ENCODE measurements at regions not wholly inside any gene's neighbourhood (a gene's known extent, or its start where the extent isn't known, plus 50 kb on each side); places are given as distances from the start of the nearest gene placed in this dataset.

DNA sequence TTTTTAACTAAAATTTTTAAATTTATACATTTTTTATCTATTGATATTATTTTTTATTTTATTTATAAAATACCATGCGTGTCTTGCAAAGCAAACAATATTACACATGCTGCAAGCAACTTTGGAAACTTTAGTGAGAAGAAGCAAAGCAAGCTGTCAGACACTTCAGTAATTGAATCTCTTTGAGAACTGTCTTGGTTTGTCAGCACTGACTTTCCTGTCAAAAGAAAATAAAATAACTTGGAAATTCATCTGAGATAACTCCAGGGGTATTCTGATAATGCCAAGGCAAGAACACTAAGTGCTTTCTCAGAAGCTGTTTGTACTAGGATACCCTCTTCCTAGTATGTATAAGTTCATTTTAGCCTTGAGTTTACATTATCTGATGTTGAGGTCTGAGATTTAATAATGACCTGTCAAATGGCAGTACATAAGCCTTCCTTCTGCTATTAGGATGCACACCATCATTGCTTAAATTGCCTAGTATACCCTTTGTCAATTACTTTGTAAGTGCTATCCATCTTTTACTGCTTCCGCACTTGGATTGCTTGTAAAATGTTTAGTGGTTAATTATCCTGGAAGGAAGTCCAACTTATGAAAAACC lies 624.2 kb upstream of the AGA start:
- no peak for DNase-seq

DNA sequence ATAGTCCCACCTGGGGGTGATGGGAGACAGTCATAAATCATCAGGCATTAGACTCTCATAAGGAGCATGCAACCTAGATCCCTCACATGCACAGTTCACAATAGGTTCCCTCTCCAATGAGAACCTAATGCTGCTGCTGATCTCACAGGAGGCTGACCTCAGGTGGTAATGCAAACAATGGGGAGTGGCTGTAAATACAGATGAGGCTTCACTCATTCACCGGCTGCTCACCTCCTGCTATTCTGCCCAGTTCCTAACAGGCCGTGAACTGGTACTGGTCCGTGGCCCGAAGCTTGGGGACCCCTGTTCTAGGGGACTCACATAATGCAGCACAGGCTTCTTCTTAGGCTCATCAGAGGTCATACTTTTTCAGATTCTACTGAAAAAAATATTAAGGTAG lies 625.9 kb upstream of the AGA start:
- DNase-seq: no peak

DNA sequence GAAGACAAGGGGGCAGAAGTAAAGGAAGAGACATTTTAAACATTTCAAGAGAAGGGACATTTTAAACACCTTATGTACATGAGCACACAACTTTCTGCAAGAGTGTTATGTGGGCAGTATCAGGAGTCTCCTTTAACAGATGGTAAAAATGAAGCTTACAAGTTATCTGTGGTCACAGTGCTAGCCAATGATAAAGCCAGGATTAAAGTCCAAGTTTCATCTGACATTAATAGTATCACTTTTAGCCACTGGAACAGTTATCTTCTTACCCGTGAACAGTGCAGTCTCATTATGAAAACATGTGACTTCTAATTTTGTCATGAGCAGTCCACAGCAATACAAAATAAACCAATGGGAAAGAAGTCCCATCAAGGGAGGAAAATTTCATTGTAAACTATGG lies 627.9 kb upstream of the AGA start:
- no peak for DNase-seq

DNA sequence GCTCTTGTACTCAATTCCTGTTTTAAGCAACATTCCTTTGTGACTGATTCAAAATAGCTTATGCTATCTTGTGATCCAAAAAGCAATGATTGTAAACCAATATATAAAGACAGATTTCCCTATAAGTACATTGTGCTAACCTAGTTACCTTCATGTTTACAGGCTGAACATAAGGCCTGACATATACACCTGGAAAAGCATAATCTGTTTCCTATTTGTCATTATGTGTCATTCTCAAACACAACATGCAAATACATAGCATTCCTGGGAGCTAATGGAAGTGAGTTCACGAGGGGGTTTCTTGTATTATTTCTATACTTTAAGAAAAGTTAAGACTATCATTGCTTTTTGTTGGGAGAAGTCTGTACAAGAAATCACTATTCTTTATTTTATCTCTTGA lies 638.1 kb upstream of the AGA start:
- DNase-seq: no peak

DNA sequence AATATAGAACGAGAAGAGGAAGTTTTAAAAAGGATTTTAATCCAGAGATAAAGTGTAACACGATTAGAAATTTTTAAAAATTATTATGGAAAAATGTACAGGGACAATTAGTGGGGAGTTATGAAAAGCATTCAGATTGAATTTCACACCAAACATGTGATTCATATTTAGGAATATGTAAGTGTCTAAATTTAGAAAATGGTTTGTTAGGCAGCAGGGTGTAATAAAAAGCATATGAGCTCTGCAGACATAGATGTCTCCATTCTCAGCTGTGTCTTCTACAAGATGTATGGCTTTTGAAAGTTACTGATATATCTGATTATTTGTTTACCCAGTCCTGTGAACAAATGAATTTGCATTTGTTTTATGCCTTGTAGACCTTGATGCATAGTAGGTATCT lies 638.9 kb upstream of the AGA start:
- DNase-seq: no peak

DNA sequence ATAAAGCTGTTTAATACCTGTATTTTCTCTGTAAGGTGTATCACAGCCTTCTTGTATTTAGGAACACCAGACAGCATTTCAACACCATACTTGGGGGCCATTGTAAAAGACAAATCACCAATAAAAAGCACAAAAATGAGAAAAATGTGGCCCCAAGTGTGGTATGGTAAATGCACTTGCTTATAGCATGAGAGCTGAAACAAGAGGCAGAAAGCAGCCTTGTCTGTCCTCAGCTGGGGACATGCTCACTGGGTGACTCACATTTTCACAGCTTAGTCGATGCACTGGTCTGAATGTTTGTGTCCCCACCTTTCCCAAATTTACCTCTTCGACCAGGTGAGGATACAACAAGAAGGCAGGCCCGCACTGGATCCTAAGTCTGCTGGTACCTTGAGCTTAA lies 639.7 kb upstream of the AGA start:
- no peak for DNase-seq

DNA sequence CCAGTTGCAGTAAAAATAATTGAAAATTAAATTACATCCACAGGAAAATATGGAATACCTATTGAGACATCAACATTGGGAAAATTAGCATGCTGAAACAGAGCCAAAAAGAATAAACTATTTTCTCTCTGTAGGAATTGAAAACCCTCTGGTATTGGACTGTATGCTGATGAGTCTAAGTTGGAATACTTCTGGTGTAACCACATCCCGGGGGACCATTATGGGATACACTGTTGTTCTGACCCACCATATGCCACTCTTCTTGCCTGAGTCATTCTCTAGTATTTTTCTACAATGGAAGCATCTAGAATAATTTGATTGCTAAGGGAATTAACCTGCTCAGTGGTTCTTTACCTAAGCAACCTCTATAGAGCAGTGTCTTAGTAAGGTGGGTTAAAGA lies 640.7 kb upstream of the AGA start:
- no peak for DNase-seq

DNA sequence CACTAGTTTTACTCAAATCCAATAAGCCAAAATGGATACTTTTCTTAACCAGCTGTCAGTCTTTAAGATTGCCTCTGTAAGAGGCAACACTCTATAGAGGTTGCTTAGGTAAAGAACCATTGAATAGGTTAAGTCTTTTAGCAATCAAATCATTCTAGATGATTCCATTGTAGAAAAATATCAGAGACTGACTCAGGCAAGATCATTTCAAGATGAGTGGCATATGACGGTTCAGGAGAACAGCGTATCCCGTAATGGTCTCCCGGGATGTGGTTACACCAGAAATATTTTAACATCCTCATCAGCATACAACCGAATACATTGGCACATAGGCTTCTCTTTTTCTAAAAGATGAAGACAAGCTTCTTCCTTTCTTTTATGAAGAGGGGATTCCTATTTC lies 641.7 kb upstream of the AGA start:
- no peak for DNase-seq

DNA sequence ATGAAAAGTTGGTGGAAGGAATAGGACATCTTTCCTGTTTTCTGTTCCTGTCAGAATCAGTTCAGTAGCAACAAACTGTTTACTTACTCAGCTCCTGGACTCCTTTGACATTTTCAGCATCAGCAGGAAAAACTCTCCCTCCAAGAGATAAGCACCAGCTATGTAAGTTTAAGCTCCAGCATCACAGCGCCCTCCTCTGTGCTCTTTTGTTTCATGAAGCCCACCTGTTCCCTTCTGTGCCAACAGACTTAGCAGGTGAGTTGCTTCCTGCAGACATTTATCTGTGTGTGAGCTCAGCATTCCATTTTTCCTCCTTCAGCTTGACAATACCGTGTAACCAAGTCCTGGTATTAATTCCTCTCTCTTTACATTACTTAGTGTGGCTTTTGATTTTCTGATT lies 644.1 kb upstream of the AGA start:
- peak in 1 of 2 experiments; percentile 35 for DNase-seq

DNA sequence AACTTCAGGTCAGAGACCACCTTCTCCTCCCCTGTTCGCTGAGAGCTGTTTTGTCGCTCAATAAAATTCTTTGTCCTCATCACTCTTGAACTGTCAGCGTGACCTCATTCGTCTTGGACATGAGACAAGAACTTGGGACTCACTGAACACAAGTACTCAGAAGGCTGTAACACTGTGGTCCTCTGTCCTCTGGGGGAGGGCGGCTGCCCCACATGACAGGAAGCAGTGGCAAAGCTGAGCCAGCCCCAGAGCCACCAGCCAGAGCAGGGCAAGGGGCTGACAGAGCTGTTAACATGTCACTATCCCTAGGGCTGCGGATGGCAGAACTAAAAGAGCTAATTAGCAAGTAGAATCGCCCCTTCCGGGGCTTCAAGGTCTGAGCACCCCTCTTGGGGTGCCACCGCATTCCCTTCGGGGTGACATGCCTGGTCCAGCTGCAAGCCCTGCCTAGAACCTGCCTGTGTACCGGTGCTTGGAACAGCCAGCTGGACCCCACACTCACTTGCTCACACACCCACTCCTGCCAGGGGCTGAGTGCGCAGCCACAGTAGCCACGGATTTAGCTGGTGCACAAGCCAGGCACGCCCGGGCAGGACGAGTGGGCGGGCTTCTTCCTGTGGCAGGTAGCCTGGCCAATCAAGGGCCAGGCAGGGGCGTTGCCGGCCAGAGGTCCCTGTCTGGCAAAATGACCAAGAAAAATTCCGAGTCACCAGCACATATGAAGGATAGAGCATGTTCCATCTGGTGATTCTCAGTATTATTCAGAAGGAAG lies 648.6 kb upstream of the AGA start:
- DNase-seq: no peak

DNA sequence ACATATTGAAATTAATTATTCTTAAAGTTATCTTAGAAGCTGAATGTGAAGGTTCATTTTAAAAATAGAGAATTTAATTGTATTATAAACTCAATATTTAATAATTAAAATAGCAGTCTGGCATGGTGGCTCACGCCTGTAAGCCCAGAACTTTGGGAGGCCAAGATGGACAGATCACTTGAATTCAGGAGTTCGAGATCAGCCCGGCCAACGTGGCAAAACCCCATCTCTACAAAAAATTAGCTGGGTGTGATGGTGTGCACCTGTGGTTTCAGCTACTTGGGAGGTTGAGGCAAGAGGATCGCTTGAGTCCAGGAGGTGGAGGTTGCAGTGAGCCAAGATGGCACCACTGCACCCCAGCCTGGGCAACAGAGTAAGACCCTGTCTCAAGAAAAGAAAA lies 659.9 kb upstream of the AGA start:
- no peak for DNase-seq

DNA sequence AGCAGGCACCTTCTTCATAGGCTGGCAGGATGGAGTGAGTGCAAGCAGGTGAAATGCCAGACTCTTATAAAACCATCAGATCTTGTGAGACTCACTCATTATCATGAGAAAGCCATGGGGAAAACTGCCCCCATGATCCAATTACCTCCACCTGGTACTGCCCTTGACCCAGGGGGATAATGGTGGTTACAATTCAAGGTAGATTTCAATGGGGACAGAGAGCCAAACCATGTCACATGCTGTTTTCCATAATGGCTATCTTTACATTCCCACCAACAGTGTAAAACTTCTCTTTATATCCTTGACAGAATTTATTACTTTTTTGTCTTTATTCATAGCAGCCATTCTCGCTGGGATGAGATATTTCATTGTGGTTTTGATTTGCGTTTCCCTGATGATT lies 663.0 kb upstream of the AGA start:
- DNase-seq: no peak

DNA sequence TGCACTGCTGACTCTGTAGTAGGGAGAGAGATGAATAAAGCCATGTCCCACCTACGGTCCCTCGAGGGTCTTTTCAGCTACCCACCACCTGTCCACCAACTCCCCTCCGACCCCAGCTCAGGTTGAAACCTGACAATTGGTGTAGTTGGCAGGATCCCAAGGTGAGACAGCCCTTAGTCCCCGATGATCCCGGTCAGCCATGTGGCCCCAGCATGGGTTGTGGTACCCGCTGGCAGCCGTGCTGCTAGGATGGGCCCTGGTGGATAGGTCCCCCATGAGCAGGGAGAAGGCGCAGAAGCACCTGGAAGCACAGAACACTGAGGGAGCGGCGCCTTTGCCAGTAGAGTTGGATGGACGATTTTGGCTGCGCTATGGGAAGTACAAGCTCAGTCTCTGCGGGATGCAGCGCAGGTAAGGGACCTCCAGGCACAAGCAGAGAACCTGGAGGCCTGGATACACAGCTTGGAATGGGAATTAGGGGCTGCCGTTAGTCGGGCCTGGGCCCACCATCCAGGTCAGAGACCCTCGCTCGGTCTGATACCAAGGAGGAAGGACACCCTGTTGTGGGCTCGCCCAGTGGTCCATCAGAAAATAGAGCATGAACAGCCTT lies 694.6 kb upstream of the AGA start:
- no peak for DNase-seq

DNA sequence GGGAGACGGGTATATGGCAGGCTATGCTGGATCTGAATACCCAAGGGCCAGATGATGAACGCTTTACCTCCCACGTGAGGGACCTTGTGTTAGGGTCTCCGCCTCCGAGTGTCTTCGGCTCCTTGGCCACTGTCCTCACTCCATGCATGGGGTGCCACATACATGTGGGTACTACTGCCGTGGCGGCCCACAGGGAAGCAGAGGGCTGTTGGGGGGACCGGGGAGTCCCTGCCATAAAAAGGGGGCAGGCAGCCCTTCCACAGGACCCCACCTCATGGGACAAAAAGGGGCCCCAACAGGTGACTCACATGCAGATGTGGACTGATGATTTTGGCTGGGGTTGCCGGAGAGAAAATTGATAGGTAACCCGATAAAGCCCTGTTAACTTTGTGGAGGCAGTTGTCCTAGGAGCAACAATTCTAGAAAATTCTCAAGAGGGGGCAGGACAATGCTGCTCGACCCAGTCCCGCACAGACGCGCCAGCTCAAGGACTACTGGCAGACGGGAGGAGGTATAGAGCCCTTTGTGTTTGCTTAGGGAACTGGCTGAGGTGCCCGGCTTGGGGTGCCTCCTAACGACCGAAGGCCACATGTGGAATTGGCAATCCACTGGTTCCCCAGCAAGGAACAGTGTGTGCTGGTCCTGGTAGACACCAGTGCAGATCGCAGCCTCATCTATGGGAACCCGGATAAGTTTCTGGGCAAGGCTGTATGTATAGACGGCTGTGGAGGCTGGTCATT lies 695.7 kb upstream of the AGA start:
- DNase-seq: no peak

DNA sequence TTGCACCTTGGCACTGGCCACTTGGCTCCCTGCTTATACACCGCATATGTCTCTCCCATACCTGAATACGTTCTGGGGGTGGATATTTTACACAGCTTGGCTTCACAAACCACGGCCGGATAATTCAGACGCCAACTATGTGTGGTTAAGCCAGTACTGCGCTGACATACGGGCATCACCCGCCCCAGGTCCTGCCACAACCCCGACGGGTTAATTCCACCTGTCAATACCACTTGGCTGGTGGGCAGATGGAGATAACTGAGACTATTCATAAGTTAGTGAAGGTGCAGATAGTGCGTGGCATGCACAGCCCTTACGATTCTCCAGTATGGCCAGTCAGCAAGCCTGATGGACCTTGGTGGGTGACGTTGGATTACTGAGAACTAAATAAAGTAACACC lies 696.3 kb upstream of the AGA start:
- DNase-seq: no peak

DNA sequence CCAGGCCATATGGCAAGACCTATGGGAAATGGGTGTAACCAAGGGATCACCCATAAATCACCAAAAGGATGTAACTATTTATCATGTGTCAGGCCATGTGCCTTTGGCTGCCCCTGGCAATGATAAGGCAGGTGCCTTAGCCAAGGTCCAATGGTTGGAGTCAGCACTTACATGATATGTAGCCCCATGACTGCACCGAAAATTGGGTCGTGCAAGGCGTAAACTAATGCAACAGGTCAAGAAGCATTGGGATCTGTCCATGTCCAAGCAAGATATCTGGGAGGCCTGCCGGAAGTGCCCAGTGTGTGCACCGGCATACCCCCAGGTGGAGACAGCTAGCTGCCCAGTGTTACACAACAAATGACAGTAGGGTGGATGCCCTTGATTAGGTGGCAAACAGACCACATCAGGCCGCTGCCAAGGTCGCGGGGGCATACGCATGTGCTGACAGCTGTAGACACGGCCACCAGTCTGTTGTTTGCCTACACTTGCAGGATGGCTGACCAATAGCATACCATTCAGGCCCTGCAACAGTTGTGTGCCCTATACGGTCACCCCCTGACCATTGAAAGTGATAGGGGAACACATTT lies 698.2 kb upstream of the AGA start:
- no peak for DNase-seq

DNA sequence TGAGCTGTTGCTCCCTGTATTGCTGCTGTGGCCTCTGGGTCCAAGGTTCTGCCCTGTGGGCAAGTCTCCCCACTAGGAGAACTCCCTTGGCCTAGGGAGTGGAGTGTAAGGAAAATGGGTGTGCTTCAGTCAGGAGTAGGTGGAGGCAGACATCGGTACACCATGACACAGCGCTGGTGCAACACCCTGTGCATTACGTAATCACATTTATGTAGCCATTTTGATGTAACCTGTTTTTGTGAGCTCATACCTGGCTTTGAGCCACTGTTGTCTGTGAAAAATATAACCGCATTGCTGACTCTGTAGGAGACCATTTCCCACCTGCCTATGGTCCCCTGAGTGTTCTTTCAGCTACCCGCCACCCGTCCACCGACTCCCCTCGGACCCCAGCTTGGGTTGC lies 700.5 kb upstream of the AGA start:
- no peak for DNase-seq

DNA sequence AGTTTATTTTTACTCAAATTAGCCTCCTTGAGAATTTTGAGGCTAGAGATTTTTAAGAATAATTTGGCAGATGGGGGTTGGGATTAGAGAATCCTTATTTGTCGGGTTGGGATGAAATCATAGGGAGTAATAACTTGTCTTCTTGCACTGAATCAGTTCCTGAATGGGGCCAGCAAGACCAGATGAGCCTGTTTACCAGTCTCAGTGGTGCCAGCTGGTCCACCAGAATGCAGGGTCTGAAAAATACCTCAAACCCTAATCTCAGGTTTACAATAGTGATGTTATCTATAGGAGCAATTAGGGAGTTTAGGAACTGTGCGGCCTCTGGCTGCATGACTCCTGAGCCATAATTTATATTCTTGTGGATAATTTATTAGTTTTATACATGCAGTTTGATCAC lies 705.9 kb upstream of the AGA start:
- no peak for DNase-seq

DNA sequence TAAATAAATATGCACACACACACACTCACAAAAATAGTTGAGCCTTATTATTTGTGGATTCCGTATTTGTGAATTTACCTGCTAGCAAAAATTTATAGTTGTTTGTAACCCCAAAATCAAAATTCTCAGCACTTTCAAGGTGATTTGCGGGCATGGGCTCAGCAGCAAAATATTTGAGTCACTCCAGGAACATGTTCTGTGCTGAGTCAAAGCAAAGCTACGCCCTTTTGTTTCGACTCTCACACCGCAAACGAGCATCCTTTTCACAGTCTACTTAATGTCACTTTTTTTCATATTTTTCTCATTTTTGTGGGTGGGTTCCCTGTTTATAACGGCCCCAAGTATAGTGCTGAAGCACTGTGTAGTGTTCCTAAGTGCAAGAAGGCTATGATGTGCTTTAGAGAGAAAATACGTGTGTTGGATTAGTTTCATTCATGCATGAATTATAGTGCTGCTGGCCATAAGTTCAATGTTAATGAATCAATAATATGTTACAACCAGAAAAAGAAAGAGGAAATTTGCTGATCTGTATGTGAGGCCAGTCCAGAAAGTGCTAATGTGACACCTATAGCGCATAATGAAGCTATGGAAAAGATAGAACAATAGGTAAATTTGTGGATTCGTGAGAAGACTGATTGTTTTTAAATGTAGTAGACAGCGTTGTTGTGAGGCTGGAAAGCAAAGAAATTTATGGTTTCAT lies 723.2 kb upstream of the AGA start:
- no peak for DNase-seq

DNA sequence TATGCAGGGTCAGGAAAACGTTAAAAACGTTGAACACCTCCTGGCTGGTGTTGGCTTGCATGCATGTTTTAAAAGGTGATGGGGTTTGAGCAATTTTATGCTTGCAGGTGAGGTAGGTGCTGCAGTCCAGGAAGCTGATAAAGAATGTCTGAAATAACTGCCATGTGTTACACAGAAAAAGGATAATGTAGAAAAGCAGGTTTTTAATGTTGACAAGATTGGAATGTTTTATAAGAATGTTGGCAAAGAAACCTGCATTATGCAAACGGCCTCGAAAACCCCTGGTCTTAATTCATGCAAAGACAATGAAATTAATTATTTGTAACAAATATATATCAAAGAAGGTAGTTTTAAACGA lies 723.7 kb upstream of the AGA start:
- no peak for DNase-seq

DNA sequence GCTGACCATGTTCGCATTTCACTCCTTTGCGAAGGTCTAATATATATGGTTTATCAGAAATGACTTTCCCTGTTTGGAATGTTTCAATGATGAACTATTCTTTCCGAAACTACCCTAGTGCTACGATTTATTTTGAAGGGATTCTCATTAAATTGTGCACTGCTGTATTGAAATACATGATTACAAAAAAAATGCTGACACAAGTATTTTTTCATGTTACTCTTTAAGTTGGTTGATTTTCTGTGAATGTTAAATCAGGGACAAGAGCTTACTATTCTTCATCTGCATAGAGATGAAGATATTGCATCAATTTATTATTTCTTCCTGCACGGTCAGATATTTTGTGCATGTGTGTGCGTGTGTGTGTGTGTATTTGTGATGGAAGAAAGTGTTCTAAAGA lies 731.5 kb upstream of the AGA start:
- no peak for DNase-seq

DNA sequence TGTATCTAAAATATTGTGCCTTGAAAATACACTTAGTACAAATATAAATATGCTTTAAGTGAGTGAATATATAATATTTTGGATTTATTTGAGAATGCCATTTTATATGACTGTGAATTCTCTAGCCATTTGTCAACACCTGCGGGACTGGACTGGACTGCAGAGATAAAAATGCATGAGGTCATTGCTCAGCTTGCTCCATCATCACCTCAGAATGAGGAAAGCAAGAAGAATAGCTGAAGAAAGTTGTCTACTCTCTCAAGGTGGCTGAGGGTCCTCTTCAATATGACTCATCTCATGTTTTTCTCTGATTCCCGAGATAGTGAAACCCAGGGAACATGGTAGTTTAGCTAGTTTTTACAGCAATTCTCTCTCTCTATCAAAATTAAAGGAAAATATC lies 732.5 kb upstream of the AGA start:
- no peak for DNase-seq

DNA sequence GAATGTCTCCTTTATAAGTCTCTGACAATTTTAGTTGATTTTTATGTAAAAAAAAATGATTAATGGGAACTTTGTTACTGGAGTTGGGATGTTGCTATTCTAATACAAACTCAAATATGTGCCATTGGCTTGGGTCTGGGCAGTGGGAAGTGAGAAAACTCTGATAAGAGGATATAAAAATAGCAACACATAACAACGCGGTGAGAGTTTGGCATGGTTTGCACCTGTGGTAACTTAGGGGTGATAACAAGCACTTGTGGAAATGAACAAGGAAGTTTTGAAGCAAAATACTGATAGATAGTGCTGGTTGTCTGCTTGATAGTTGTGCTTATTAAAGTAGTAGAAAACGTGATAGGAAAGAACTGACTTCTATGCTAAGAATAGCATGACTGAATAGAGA lies 743.3 kb upstream of the AGA start:
- DNase-seq: no peak

Data from NCI-H2081 (cell line).